ENCODE measurements at regions not wholly inside any gene's neighbourhood (a gene's known extent, or its start where the extent isn't known, plus 50 kb on each side); places are given as distances from the start of the nearest gene placed in this dataset.

DNA sequence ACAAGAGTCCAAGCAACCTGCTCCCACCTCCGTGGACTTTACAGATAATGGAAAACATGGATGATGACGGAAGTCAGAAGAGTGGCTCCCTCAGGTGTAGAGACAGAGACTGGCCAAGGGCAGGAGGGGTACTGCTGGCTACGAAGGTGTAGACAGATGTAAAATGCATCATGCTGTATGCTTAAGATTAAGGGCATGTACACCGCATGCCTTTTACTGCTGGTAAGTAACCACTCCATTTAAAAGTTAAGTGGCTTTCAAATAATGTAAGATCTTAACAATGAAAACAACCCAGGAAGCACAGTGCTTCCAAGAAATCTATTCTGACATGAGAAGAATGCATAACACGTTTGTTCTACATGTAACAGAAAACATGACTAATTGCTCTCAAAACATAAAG is 76.9 kb upstream of the FAM9B start:
- no peak for DNase-seq (ENCODE audit: low read depth)
- H3K4me3 ChIP-seq (ENCODE audit: control insufficient read depth, low read depth, low read length) = no peak overlapping the region
- TF ChIP-seq, protein P1, sequence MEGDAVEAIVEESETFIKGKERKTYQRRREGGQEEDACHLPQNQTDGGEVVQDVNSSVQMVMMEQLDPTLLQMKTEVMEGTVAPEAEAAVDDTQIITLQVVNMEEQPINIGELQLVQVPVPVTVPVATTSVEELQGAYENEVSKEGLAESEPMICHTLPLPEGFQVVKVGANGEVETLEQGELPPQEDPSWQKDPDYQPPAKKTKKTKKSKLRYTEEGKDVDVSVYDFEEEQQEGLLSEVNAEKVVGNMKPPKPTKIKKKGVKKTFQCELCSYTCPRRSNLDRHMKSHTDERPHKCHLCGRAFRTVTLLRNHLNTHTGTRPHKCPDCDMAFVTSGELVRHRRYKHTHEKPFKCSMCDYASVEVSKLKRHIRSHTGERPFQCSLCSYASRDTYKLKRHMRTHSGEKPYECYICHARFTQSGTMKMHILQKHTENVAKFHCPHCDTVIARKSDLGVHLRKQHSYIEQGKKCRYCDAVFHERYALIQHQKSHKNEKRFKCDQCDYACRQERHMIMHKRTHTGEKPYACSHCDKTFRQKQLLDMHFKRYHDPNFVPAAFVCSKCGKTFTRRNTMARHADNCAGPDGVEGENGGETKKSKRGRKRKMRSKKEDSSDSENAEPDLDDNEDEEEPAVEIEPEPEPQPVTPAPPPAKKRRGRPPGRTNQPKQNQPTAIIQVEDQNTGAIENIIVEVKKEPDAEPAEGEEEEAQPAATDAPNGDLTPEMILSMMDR (IDR thresholded peaks at IDR 0.05; ENCODE audit: control insufficient read depth, insufficient read depth, low read depth, low read length, missing control alignments) = no peak

DNA sequence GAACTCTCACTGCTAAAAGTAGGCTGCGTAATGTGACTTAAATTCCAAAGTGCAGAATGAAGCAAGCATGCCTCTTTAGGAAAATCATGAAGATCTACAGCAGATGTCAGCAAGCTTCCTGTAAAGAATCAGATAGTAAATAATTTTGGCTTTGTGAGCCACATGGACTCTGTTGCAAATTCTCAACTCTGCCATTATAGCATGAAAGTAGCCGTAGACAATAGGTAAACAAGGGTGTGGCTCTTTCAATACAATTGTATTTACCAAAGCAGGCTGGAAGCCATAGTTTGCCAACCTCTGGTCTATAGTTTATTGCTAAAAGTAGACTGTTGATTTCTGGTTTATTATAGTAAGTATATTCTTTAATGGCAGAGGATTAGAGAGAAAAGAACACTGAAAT is 80.3 kb upstream of the FAM9B start:
- DNase-seq (ENCODE audit: low read depth) = no peak
- TF ChIP-seq, protein P1 (IDR thresholded peaks at IDR 0.05; ENCODE audit: control insufficient read depth, insufficient read depth, low read depth, low read length, missing control alignments) = no peak
- H3K4me3 ChIP-seq (ENCODE audit: control insufficient read depth, low read depth, low read length) = no peak overlapping the region

DNA sequence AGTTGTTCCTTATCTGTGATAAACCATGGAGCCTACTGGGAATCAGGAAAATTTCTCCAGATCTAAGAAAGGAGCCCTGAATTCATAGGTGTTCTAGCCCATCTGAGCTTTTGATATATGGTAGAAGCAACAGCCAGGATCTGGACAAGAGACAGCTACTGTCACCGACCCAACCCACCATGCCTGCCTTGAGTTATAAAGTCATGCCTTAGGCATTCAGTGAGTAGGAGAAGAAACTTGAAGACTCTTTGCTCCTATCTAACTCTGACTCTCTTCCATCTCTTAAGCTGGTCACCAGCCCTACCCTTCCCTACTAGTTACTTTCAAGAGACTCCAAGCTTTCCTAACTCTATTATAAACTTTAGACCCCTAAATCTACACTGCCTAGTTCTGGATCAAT is 83.9 kb upstream of the FAM9B start:
- no peak for DNase-seq (ENCODE audit: low read depth)
- no peak overlapping the region for H3K4me3 ChIP-seq (ENCODE audit: control insufficient read depth, low read depth, low read length)
- TF ChIP-seq, protein P1 (IDR thresholded peaks at IDR 0.05; ENCODE audit: control insufficient read depth, insufficient read depth, low read depth, low read length, missing control alignments) = no peak

DNA sequence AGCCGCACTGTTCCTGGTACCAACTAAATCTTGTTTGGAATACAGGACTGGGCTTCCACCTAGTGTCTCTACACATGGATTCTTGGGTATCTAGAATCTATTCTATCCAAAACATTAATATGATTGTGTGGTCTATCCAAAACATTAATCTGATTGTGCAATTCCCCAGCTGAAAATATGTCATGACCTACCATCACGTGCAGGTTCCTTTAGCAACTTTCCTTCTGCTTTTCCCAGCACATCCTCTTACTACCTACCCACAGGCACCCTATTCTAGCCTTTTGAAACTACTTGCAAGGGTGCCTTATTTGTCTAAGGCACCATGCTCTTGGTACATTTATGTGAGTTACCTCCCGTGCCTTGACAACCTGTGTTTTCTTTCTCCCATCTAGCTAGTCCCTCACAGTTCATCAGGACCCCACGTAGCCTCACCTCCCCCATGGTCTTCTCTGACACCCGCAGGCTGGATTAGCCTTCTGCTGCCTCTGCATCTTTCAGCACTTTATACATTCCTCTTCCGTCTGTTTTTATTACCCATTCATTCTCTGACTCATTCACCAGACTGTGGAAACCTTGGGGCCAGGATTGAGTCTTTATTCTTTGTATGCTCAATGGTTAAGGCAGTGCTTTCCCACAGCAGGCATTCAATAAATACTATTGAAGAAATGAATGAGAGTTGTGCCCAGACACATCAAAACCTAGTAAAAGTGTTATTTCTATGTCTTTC is 88.8 kb upstream of the FAM9B start:
- H3K4me3 ChIP-seq (ENCODE audit: control insufficient read depth, low read depth, low read length) = no peak overlapping the region
- TF ChIP-seq, protein P1 (IDR thresholded peaks at IDR 0.05; ENCODE audit: control insufficient read depth, insufficient read depth, low read depth, low read length, missing control alignments) = no peak
- no peak for DNase-seq (ENCODE audit: low read depth)

DNA sequence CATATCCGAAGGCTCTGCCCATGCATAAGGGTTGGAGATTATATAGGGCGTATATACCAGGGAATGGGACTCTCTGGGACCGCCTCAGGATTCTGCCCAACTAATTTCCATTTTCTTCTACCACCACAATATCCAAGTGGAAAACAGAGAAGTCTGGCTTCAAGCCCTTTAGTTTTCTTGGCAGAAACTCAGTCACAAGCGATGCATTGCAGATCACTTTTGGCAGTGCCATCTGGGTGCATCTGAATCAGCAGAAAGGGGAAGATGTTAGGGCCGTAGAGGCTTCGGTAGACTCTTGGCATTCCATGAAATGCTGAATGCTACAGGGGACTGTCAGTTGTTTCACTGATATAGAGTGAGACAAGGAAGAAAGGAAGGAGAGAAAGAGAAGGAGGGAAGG is 94.1 kb upstream of the FAM9B start:
- H3K4me3 ChIP-seq (ENCODE audit: control insufficient read depth, low read depth, low read length) = no peak overlapping the region
- TF ChIP-seq, protein P1 (IDR thresholded peaks at IDR 0.05; ENCODE audit: control insufficient read depth, insufficient read depth, low read depth, low read length, missing control alignments) = no peak
- no peak for DNase-seq (ENCODE audit: low read depth)

DNA sequence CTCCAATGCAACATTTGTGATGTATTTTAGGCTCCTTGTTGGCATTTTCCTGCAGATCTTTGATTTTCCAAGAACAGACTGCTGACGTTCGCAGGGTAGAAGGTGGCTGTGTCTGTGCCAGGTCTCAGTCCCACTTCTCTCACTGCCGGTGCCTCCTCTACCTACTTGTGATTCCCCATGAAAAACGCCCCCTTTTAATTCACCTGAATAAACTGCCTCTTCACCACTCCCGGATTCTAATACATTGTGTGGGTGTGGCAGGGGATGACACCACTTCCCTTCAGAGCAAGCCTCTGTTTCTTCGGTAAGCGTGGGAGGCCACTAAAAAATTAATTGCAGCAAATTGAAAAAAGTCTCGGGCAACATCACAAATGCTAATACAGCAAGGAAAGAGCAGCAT is 96.1 kb upstream of the FAM9B start:
- TF ChIP-seq, protein P1 (IDR thresholded peaks at IDR 0.05; ENCODE audit: control insufficient read depth, insufficient read depth, low read depth, low read length, missing control alignments) = no peak
- H3K4me3 ChIP-seq (ENCODE audit: control insufficient read depth, low read depth, low read length) = no peak overlapping the region
- DNase-seq (ENCODE audit: low read depth) = no peak

Data from AG09309 (cell line).